Suprapubic skin (tissue), 4 donors: ENCODE measurements at regions not wholly inside any gene's neighbourhood (a gene's known extent, or its start where the extent isn't known, plus 50 kb on each side); places are given as distances from the start of the nearest gene placed in this dataset.

Source experiments
- DNase-seq, 2 donors: peaks; one replicate each; pipeline ENCODE4 v3.0.0-alpha.2; 2019; ENCODE audit warnings: low spot score in 2 of 2
- H3K27ac ChIP-seq: fragments of 200-600 bp; sonication (generic); one replicate; pipeline ENCODE4 v1.5.1; 2019
- H3K27me3 ChIP-seq: fragments of 200-600 bp; sonication (generic); one replicate; pipeline ENCODE4 v1.5.1; 2019
- H3K36me3 ChIP-seq: fragments of 200-600 bp; sonication (generic); one replicate; pipeline ENCODE4 v1.5.1; 2019
- H3K4me1 ChIP-seq: fragments of 200-600 bp; sonication (generic); one replicate; pipeline ENCODE4 v1.5.1; 2019
- H3K4me3 ChIP-seq: fragments of 200-600 bp; sonication (generic); one replicate; pipeline ENCODE4 v1.5.1; 2019; ENCODE audit warnings: mild to moderate bottlenecking
- H3K9me3 ChIP-seq: fragments of 200-600 bp; sonication (generic); one replicate; pipeline ENCODE4 v1.5.1; 2019
- CTCF ChIP-seq, 2 donors: fragments of 200-600 bp in 1 of 2; fragments of 450-650 bp in 1 of 2; sonication (generic) in 1 of 2; IDR thresholded peaks; one replicate each; pipeline ENCODE4 v1.5.1; 2016 to 2019; ENCODE audit warnings: antibody characterized with exemption in 2 of 2, mild to moderate bottlenecking in 1 of 2, moderate library complexity in 1 of 2
- EP300 ChIP-seq: sonication (generic); formaldehyde crosslinking; IDR thresholded peaks from one replicate; pipeline ENCODE4 v1.6.1; 2017; ENCODE audit warnings: antibody characterized with exemption
- POLR2A ChIP-seq, 2 donors: fragments of 450-650 bp; IDR thresholded peaks; one replicate each; pipeline ENCODE4 v1.6.1; 2017; ENCODE audit warnings: antibody characterized with exemption in 2 of 2, mild to moderate bottlenecking in 2 of 2, moderate library complexity in 2 of 2
- POLR2AphosphoS5 ChIP-seq, 3 donors: sonication (generic); formaldehyde crosslinking; IDR thresholded peaks; one replicate each; pipeline ENCODE4 v1.6.1; 2017; ENCODE audit warnings: antibody characterized with exemption in 3 of 3
- WGBS: methylation state at CpG from one replicate; pipeline ENCODE4 v1.1.5; 2018; 5-methylcytosine and 5-hydroxymethylcytosine counted together

GRCh38 chr16:50957056-50957455, 194.0 kb downstream of the SALL1 start:
- Histone ChIP-seq H3K9me3 (no peaks in the 10 kb centered on the region), H3K27ac (no peak overlapping the region), H3K4me1 (no peaks in the 10 kb centered on the region), H3K36me3 (no peaks in the 10 kb centered on the region), H3K4me3 (no peak overlapping the region), H3K27me3 (no peaks in the 10 kb centered on the region)
- WGBS: 89% methylated on average over 4 of the region's 4 CpGs
- no peak for DNase-seq
- TF ChIP-seq CTCF (IDR thresholded peaks at IDR 0.05) (no peak), EP300 (no peak), POLR2A (IDR thresholded peaks at IDR 0.05) (no peak), POLR2AphosphoS5 (IDR thresholded peaks at IDR 0.05) (no peak)

- Histone ChIP-seq H3K27me3 (no peaks in the 10 kb centered on the region), H3K36me3 (no peaks in the 10 kb centered on the region), H3K4me3 (no peak overlapping the region), H3K27ac (no peak overlapping the region), H3K9me3 (no peaks in the 10 kb centered on the region), H3K4me1 (no peaks in the 10 kb centered on the region)
- no peak for DNase-seq
- WGBS: 60% methylated on average over 1 of the region's 1 CpG
- no peak for TF ChIP-seq CTCF (IDR thresholded peaks at IDR 0.05)
- no peak for TF ChIP-seq EP300
- no peak for TF ChIP-seq POLR2AphosphoS5 (IDR thresholded peaks at IDR 0.05)
- no peak for TF ChIP-seq POLR2A (IDR thresholded peaks at IDR 0.05)
Observed at GRCh38 chr16:50956637-50957036, 194.4 kb downstream of the SALL1 start.

- Histone ChIP-seq H3K9me3 (no peaks in the 10 kb centered on the region), H3K4me1 (no peaks in the 10 kb centered on the region), H3K27ac (no peak overlapping the region), H3K27me3 (no peaks in the 10 kb centered on the region), H3K4me3 (no peak overlapping the region), H3K36me3 (no peaks in the 10 kb centered on the region)
- no peak for TF ChIP-seq CTCF (IDR thresholded peaks at IDR 0.05)
- TF ChIP-seq POLR2AphosphoS5 (IDR thresholded peaks at IDR 0.05): no peak
- TF ChIP-seq EP300: no peak
- TF ChIP-seq POLR2A (IDR thresholded peaks at IDR 0.05): no peak
- WGBS: 67% methylated on average over 2 of the region's 2 CpGs
- no peak for DNase-seq
Observed at GRCh38 chr16:50955311-50955710, 195.8 kb downstream of the SALL1 start.

- no peak for TF ChIP-seq CTCF (IDR thresholded peaks at IDR 0.05)
- TF ChIP-seq EP300: no peak
- TF ChIP-seq POLR2AphosphoS5 (IDR thresholded peaks at IDR 0.05): no peak
- TF ChIP-seq POLR2A (IDR thresholded peaks at IDR 0.05): no peak
- DNase-seq: no peak
- WGBS: 76% methylated on average over 9 of the region's 9 CpGs
- Histone ChIP-seq H3K36me3 (no peaks in the 10 kb centered on the region), H3K4me1 (no peaks in the 10 kb centered on the region), H3K4me3 (no peak overlapping the region), H3K27ac (no peak overlapping the region), H3K9me3 (no peaks in the 10 kb centered on the region), H3K27me3 (no peaks in the 10 kb centered on the region)
Observed at GRCh38 chr16:50954469-50954868, 196.6 kb downstream of the SALL1 start.

- H3K4me1 ChIP-seq: no peaks in the 10 kb centered on the region
- no peak for TF ChIP-seq POLR2AphosphoS5 (IDR thresholded peaks at IDR 0.05)
- no peak for TF ChIP-seq CTCF (IDR thresholded peaks at IDR 0.05)
- no peak for TF ChIP-seq EP300
- TF ChIP-seq POLR2A (IDR thresholded peaks at IDR 0.05): no peak
- DNase-seq: no peak
- no peak overlapping the region for H3K4me3 ChIP-seq
- H3K27ac ChIP-seq: no peak overlapping the region
- no peaks in the 10 kb centered on the region for H3K27me3 ChIP-seq
- no peaks in the 10 kb centered on the region for H3K9me3 ChIP-seq
- H3K36me3 ChIP-seq: no peaks in the 10 kb centered on the region
- 87% methylated on average over 2 of the region's 2 CpGs for WGBS
Observed at GRCh38 chr16:50953290-50953689, 197.8 kb downstream of the SALL1 start.
